ENCODE measurements at regions not wholly inside any gene's neighbourhood (a gene's known extent, or its start where the extent isn't known, plus 50 kb on each side); places are given as distances from the start of the nearest gene placed in this dataset.
"Not testable (repeated sequence)": the region's sequence is repeated elsewhere in the genome, so short reads cannot be mapped to it uniquely, and the experiment has no call there.

DNA sequence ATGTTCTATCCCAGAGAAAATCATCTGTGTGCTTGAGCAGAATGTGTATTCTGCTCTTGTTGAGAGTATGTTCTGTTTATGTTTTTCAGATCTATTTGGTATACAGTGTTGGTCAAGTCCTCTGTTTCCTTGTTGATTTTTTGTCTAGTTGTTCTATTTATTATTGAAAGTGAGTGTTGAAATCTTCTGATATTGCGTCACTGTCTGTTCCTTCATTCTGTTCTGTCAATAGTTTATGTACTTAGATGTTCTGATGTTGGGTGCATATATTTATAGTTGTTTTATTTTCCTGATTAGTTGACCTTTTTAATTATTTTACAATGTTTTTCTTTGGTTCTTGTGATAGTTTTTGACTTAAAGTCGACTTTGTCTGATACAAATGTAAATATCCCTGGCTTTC lies 458.7 kb upstream of the HSF2 start:
- DNase-seq (ENCODE audit: low read depth), result no peak
- Histone ChIP-seq H3K4me3 (ENCODE audit: low read depth, low read length) (no peak overlapping the region), H3K27me3 (ENCODE audit: control insufficient read depth, insufficient read depth, low read length) (no peaks in the 10 kb centered on the region), H3K36me3 (ENCODE audit: control insufficient read depth, insufficient read depth, low read length) (no peaks in the 10 kb centered on the region)
- TF ChIP-seq, protein P1, sequence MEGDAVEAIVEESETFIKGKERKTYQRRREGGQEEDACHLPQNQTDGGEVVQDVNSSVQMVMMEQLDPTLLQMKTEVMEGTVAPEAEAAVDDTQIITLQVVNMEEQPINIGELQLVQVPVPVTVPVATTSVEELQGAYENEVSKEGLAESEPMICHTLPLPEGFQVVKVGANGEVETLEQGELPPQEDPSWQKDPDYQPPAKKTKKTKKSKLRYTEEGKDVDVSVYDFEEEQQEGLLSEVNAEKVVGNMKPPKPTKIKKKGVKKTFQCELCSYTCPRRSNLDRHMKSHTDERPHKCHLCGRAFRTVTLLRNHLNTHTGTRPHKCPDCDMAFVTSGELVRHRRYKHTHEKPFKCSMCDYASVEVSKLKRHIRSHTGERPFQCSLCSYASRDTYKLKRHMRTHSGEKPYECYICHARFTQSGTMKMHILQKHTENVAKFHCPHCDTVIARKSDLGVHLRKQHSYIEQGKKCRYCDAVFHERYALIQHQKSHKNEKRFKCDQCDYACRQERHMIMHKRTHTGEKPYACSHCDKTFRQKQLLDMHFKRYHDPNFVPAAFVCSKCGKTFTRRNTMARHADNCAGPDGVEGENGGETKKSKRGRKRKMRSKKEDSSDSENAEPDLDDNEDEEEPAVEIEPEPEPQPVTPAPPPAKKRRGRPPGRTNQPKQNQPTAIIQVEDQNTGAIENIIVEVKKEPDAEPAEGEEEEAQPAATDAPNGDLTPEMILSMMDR (IDR thresholded peaks at IDR 0.05; ENCODE audit: insufficient read depth, low read length, poor library complexity, severe bottlenecking), result no peak

DNA sequence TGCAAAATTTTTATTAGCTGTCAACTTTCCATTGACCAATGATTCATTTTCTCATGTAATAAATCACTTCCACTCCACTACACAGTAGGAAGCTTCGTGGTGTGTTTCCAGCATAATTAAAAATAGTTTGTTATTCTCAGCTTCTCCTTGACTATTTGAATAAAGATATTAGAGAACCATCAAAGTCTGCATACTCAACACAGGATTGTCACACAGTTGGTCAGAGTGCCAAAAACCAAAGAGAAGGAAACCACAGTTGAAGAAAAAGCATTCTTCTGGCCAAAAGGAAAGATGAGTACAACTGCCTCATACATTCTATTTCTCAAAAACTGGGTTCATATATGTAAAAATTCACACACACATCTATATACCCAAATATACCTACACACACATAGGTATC lies 455.1 kb upstream of the HSF2 start:
- TF ChIP-seq, protein P1 (IDR thresholded peaks at IDR 0.05; ENCODE audit: insufficient read depth, low read length, poor library complexity, severe bottlenecking), result no peak
- no peaks in the 10 kb centered on the region for H3K36me3 ChIP-seq (ENCODE audit: control insufficient read depth, insufficient read depth, low read length)
- H3K27me3 ChIP-seq (ENCODE audit: control insufficient read depth, insufficient read depth, low read length), result no peaks in the 10 kb centered on the region
- H3K4me3 ChIP-seq (ENCODE audit: low read depth, low read length), result no peak overlapping the region
- no peak for DNase-seq (ENCODE audit: low read depth)

DNA sequence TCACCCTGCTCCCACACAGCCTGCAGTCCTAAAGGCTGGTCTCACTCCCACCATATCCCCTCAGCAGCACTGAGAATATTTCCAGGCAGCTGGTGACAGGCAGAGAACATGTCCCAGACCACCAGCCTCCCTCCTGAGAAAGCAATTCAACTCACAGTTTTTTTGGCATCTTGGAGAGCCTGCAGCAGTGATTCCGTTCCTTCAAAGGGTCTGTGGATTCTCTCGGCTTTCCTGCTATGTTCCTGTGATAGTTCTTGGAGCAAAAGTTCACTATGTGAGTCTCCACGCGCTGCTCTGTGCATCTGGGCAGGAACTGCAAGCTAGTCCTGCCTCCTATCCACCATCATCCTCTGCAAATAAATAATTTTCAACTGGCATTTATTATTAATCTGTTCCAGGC lies 448.3 kb upstream of the HSF2 start:
- DNase-seq (ENCODE audit: low read depth), result no peak
- Histone ChIP-seq H3K36me3 (ENCODE audit: control insufficient read depth, insufficient read depth, low read length) (no peaks in the 10 kb centered on the region), H3K4me3 (ENCODE audit: low read depth, low read length) (no peak overlapping the region), H3K27me3 (ENCODE audit: control insufficient read depth, insufficient read depth, low read length) (no peaks in the 10 kb centered on the region)
- TF ChIP-seq, protein P1 (IDR thresholded peaks at IDR 0.05; ENCODE audit: insufficient read depth, low read length, poor library complexity, severe bottlenecking), result no peak

DNA sequence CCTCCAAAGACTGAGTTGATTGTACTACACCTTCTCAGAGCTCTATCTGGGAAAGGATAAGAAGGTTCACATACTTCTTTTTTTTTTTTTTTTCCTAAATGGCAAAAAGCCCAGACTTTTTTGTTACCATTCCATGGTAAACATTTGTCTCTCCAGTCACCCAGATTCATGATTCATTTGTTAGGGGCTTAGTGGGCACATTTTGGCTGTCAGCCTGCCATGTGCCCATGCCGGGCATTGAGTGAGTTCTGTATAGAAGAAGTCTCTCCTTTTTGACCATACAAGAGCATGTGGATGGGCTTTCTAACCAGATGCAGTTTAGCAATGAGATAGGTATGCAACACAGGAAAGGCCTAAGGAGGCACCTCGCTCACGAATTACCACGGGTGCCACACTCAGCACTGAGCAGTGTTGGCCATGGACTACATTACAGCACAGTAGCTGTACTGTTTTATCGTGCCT lies 447.5 kb upstream of the HSF2 start:
- Histone ChIP-seq H3K4me3 (ENCODE audit: low read depth, low read length) (no peak overlapping the region), H3K27me3 (ENCODE audit: control insufficient read depth, insufficient read depth, low read length) (no peaks in the 10 kb centered on the region), H3K36me3 (ENCODE audit: control insufficient read depth, insufficient read depth, low read length) (no peaks in the 10 kb centered on the region)
- TF ChIP-seq, protein P1 (IDR thresholded peaks at IDR 0.05; ENCODE audit: insufficient read depth, low read length, poor library complexity, severe bottlenecking), result no peak
- DNase-seq (ENCODE audit: low read depth), result no peak

DNA sequence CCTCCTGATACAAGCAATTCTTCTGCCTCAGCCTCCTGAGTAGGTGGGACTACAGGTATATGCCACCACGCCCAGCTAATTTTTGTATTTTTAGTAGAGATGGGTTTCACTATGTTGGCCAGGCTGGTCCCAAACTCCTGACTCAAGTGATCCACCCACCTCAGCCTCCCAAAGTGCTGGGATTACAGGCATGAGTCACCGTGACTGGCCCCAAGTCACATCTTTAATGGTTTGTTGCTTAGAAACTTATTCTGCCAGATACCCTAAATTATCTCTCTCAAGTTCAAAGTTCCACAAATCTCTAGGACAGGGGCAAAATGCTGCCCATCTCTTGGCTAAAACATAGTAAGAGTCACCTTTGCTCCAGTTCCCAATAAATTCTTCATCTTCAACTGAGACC lies 444.1 kb upstream of the HSF2 start:
- H3K4me3 ChIP-seq (ENCODE audit: low read depth, low read length); DNase-seq (ENCODE audit: low read depth); H3K36me3 ChIP-seq (ENCODE audit: control insufficient read depth, insufficient read depth, low read length); H3K27me3 ChIP-seq (ENCODE audit: control insufficient read depth, insufficient read depth, low read length): not testable (repeated sequence)

DNA sequence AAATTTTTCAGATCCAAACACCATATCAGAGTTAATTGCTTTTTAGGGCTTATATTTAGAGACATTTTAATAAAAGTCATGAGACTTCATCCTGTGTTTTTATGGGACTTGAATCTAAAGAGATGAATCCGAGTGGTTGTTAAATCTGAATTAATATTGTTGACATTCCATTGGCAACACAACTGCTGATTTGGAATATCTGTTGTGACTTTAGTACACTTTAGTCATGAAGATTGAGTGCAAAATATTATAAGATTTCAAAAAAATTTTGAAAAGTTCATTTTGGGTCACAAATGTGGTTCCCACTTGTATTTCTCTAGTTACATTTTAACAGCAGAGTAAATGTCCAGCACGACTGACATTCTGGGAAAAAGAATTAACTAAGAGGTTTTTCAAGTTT lies 442.7 kb upstream of the HSF2 start:
- no peaks in the 10 kb centered on the region for H3K36me3 ChIP-seq (ENCODE audit: control insufficient read depth, insufficient read depth, low read length)

More for the DNA sequence above, 442.7 kb upstream of the HSF2 start:
- TF ChIP-seq, protein P1 (IDR thresholded peaks at IDR 0.05; ENCODE audit: insufficient read depth, low read length, poor library complexity, severe bottlenecking), result no peak
- no peak for DNase-seq (ENCODE audit: low read depth)
- no peak overlapping the region for H3K4me3 ChIP-seq (ENCODE audit: low read depth, low read length)
- no peaks in the 10 kb centered on the region for H3K27me3 ChIP-seq (ENCODE audit: control insufficient read depth, insufficient read depth, low read length)

All from kidney epithelial cell (primary cell).